NCI-H82 treated with DMSO at 0.1 percent for 48 hours (cell line): ENCODE measurements at regions not wholly inside any gene's neighbourhood (a gene's known extent, or its start where the extent isn't known, plus 50 kb on each side); places are given as distances from the start of the nearest gene placed in this dataset.

Experiments used
- DNase-seq: peaks from one replicate; lab custom pipeline; 2025; ENCODE audit not compliant: unreplicated experiment; lab: John Stamatoyannopoulos, UW

DNA sequence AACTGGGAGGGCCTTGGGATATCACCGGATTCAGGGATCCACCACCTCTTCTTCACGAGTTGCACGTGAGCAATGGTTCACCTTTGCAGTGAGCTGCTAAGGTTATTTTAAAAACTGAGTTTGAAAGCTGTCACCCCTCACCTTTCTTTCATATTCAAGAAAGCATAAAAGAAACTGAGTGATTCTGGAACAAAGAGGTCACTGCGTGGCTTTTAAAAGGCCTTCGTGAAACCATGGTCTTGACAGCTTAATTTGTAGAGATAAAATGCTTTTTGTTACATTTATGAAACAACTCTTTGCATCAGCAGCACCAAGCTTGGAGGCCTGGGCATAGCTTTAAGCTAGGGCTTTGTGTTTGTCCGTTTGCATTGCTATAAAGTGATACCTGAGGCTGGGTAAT lies 101.4 kb upstream of the NECTIN1 start:
- no peak for DNase-seq

GRCh38 chr11:119829402-119829801 lies 100.4 kb upstream of the NECTIN1 start:
- no peak for DNase-seq

GRCh38 chr11:119828819-119829218 lies 99.8 kb upstream of the NECTIN1 start:
- no peak for DNase-seq

DNA sequence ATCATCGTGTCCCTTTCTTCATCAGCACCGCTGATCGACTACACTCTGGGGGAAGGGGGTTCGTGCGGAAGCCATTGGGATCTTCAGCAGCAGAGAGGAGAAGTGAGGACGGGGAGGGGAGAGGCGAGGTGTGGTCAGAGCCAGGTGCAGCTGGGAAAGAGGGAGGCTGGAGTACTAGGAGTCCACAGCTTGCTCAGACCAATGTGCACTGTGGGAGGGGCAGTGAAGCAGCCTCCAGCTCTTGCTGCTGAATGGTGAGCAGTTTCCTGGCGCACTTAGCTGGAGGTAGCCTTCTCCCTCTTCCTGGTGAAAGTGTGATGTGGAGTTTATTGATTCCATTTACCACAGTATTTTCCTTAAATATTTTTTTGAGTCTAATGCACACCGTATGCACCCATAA lies 99.0 kb upstream of the NECTIN1 start:
- DNase-seq = no peak

GRCh38 chr11:119827113-119827512 lies 98.1 kb upstream of the NECTIN1 start:
- DNase-seq = no peak

DNA sequence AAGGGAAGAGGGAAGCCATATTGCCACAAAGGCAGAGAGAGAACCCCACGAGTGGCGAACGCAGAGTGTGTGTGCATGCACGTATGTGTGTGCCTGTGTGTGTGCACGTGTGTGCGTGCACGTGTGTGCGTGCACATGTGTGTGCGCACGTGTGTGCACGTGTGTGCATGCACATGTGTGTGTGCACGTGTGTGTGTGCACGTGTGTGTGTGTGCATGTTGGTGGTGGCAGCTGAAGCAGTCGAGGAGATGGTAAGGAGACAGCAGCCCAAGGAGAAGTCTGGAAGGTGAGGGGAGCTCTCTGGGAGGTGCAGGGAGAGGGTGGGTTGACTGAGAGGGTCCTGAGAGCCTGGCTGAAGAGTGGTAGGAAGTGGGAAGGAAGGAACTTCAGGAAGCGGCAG lies 94.1 kb upstream of the NECTIN1 start:
- no peak for DNase-seq

GRCh38 chr11:119816660-119817059 lies 87.7 kb upstream of the NECTIN1 start:
- DNase-seq = no peak

DNA sequence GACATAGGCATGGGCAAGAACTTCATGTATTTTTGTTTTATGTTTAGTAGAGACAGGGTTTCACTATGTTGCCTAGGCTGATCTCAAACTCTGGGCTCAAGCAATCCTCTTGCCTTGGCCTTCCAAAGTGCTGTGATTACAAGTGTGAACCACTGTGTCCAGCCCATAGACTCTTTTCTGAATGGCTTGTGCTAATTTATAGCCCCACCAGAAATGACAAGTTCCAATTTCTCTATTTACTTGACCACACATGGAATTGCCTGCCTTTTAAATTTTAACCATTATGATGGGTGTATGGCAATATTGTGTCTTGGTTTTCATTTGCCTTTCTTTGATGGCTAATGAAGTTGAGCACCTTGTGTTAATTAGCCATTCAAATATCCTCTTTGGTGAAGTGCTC lies 85.8 kb upstream of the NECTIN1 start:
- no peak for DNase-seq

DNA sequence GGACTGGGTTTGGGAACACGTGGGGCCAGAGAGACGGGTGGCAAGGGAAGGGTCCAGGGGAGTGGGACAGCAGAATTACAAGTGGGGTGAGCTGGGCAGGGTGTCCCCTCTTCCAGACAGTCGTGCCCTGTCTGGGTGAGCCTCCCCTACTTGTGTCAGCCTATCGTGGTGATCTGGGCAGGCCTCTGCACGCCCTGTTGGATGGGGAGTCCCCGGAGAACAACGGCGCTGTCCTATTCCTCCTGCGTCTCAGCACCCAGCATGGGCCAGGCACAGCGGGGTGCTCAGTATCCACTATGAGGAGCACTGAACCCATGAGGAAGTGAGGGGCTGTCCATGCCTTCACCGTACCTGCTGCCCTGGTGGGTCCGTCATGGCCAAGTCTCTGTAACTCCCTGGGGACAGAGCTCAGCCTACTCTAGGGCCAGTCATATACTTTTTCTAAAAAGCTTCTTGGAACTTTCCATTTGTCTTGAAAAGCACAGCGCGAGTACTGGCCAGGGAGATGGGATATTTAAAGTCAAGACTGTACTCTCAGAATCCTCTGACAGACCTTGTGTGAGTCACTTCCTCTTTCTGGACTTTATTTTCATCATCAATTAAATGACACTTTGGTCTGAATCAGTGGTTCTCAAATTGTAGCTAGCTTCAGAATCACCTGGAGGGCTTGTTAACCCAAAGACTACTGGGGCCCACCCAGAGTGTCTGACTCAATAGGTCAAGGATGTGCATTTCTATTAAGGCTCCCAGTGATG lies 81.7 kb upstream of the NECTIN1 start:
- DNase-seq = no peak

GRCh38 chr11:119809346-119809745 lies 80.3 kb upstream of the NECTIN1 start:
- DNase-seq = peak; percentile 77

GRCh38 chr11:119808407-119809185 lies 79.6 kb upstream of the NECTIN1 start:
- DNase-seq = peak; percentile 24

DNA sequence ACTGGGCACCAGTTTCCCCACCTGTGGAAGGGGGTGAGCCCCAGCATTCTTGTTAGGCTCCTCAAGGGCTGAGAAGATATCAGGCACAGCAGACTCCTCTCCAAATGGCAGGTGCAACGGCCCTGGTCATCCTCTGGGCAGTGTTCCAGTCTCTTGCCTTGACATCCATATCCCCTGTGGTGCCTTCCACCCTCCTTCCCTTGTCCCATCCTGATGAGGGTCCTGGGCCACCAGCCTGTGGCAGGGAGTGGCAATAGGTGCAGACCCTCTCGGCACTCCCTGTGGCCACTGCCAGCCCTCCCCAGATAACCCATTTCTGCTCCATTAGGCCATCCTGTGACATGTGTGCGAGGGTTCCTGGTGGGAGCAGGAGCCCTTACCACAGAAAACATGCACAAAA lies 78.8 kb upstream of the NECTIN1 start:
- no peak for DNase-seq

DNA sequence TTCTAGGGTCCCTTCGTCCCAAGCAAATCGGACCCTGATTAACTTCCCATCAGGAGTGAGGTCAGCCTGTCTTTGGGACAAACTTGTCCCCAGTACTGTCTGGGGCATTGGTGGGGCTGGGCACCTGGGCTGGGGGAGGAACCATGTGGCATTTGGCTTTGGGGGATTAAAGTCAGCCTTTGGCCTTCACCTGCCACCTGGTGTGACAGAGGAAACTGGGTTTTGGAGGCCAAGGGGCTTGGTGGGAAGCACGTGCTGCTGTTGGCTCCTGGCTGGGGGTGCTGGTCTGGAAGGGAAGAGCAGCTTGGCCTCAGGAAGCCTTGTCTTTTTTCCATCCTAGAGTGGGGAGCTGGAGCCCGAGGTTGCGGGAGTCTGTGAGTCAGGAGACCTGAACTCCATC lies 78.4 kb upstream of the NECTIN1 start:
- DNase-seq = no peak

GRCh38 chr11:119806064-119806915 lies 77.3 kb upstream of the NECTIN1 start:
- DNase-seq = no peak

GRCh38 chr11:119805663-119806062 lies 76.7 kb upstream of the NECTIN1 start:
- DNase-seq = no peak

- no peak for DNase-seq
Observed at GRCh38 chr11:119804698-119805097, 75.7 kb upstream of the NECTIN1 start.

DNA sequence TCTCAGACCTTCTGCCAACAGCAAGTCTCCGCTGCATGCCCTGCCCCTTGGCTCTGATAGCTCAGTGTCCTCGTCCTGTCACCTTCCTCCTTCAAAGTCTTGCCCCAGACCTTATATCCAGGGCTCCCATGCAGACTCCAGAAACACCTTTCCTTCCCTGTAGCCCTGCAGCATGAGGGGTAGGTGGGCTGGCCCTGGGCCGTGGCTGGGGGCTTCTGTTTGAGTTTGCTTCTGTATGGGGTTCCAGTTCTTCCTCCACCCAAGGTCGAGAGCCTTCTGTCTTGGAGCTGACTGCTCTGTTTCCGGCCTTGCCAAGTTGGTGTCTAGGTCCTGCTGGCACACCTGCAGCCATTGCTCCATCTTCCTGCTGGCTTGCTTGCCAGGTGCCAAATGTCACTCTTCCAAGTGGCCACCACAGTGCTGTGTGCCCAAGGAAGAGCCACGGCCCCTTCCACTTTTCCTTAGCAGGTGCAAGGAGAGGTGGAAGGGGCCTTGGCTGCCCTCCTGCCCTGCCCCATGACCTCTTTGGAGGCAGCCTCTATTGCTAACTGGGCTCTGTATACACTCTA lies 74.8 kb upstream of the NECTIN1 start:
- no peak for DNase-seq

GRCh38 chr11:119803139-119803538 lies 74.1 kb upstream of the NECTIN1 start:
- no peak for DNase-seq

DNA sequence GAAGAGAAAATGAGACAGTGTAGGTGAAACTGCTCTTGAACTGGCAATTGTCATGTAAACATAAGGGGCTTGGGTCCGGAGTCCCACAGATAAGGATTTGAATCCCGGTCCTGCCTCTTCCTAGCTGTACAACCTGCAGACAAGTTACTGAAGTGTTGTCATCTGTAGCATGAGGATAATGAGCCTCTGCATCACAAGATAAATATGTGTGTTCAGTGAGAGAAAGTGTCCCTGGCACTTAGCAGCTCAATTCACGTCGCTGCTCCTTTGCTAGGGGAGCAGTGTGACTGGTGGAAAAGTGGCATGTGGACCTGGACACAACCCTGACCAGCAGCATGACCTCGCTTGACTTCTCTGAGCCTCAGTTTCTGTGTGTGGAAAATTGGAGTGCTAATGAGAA lies 73.7 kb upstream of the NECTIN1 start:
- no peak for DNase-seq

DNA sequence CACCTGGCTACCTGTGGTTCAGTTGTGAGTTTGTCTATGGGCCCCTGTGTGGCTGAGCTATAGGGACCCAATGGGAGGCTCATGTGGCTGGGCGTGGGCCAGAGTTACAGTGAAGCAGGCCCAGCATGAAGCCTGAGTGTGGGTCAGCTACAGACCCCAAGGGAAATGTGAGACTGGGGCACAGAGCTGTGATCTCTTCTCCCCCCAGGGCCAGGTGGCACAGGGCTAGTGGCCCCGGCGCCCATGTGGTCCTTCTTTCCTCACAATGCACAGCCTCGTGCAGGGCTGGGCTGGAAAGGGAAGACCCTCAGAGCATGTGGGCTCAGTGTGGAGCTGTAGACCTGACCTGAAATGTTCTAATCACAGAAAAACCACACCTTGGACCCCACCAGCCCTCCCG lies 71.6 kb upstream of the NECTIN1 start:
- DNase-seq = no peak

GRCh38 chr11:119800171-119800570 lies 71.2 kb upstream of the NECTIN1 start:
- DNase-seq = no peak
